ENCODE measurements at regions not wholly inside any gene's neighbourhood (a gene's known extent, or its start where the extent isn't known, plus 50 kb on each side); places are given as distances from the start of the nearest gene placed in this dataset.

DNA sequence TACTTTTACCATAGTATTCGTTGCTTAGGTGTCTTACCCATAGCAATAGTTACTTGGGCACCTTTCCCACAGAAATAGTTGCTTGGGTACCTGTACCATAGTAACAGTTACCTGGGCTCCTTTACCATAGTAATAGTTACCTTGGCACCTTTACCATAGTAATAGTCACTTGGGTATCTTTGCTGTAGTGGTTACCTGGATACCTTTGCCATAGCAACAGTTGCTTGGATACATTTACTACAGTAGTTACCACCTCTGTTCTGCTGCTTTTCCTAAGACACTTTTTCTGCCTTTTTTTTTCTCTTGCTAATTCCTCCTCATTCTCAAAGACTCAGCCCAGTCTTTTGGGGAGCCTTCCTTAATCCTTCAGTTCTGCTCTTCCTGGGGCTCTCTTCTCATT, 272.8 kb upstream of the PUDP start:
- Histone ChIP-seq H3F3A (ENCODE audit: control insufficient read depth, insufficient read depth) (no peaks in the 10 kb centered on the region), H3K4me3 (ENCODE audit: low read length) (no peak overlapping the region), H3K79me2 (ENCODE audit: control insufficient read depth, low read length) (no peaks in the 10 kb centered on the region), H3K27ac (ENCODE audit: low read depth, low read length) (no peak overlapping the region), H3K27me3 (ENCODE audit: control insufficient read depth, low read length) (no peaks in the 10 kb centered on the region), H3K4me2 (ENCODE audit: low read length) (no peak overlapping the region), H3K36me3 (ENCODE audit: control insufficient read depth, low read length) (no peaks in the 10 kb centered on the region), H3K4me1 (ENCODE audit: control insufficient read depth, low read length) (no peaks in the 10 kb centered on the region), H4K20me1 (ENCODE audit: control insufficient read depth, insufficient read depth, low read depth, low read length) (no peaks in the 10 kb centered on the region), H3K9me3 (ENCODE audit: control insufficient read depth, insufficient read depth, low read length) (no peaks in the 10 kb centered on the region), H3K9me2 (replicated peaks; ENCODE audit: control insufficient read depth, low read length) (no peaks in the 10 kb centered on the region)
- TF ChIP-seq EZH2phosphoT487 (IDR thresholded peaks at IDR 0.05; ENCODE audit: borderline replicate concordance, low read length) = no peak
- TF ChIP-seq, protein P1, sequence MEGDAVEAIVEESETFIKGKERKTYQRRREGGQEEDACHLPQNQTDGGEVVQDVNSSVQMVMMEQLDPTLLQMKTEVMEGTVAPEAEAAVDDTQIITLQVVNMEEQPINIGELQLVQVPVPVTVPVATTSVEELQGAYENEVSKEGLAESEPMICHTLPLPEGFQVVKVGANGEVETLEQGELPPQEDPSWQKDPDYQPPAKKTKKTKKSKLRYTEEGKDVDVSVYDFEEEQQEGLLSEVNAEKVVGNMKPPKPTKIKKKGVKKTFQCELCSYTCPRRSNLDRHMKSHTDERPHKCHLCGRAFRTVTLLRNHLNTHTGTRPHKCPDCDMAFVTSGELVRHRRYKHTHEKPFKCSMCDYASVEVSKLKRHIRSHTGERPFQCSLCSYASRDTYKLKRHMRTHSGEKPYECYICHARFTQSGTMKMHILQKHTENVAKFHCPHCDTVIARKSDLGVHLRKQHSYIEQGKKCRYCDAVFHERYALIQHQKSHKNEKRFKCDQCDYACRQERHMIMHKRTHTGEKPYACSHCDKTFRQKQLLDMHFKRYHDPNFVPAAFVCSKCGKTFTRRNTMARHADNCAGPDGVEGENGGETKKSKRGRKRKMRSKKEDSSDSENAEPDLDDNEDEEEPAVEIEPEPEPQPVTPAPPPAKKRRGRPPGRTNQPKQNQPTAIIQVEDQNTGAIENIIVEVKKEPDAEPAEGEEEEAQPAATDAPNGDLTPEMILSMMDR (IDR thresholded peaks at IDR 0.05; ENCODE audit: low read depth, low read length, poor library complexity, severe bottlenecking) = no peak

DNA sequence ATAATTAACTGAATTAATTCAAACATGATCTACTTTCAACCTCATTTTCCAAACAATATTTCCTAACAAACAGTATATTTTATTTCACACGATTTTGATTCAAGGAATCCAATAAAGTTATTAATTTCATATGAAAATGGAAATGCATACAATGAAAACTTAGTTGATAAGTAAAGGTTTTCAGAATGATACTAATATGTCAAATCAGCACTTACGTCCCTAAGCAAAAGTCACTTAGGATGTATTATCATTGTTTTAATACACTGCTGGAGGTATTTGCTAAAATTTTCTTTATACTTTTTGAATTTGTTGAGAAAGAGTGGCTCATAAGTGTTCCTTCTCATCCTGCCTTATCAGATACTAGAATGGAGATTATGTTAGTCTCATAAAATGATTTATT, 266.8 kb upstream of the PUDP start:
- no peak overlapping the region for H3K27ac ChIP-seq (ENCODE audit: low read depth, low read length)

DNA sequence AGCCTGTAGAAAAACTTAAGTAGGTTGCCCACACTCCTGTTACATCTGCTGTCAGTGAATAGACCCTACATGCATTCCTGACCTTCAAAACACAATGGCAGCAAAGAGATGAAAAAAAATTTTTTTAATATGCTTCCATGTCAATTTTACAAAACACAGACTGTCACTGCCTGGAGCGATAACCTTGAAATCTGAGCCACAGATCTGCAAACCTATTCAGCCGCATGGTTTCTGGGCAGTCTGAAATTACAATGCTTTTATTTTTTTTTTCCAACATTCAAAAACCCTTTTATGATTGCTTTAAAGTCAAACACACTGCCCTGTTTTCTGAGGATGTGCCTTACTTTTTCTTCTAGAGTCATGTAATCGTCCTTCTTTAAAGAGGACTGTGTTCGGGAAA, 264.9 kb upstream of the PUDP start:
- Histone ChIP-seq H4K20me1 (ENCODE audit: control insufficient read depth, insufficient read depth, low read depth, low read length) (no peaks in the 10 kb centered on the region), H3K4me1 (ENCODE audit: control insufficient read depth, low read length) (no peaks in the 10 kb centered on the region), H3K4me3 (ENCODE audit: low read length) (no peak overlapping the region), H3K9me3 (ENCODE audit: control insufficient read depth, insufficient read depth, low read length) (no peaks in the 10 kb centered on the region), H3K79me2 (ENCODE audit: control insufficient read depth, low read length) (no peaks in the 10 kb centered on the region), H3K36me3 (ENCODE audit: control insufficient read depth, low read length) (no peaks in the 10 kb centered on the region), H3K27ac (ENCODE audit: low read depth, low read length) (no peak overlapping the region), H3F3A (ENCODE audit: control insufficient read depth, insufficient read depth) (no peaks in the 10 kb centered on the region), H3K27me3 (ENCODE audit: control insufficient read depth, low read length) (no peaks in the 10 kb centered on the region), H3K4me2 (ENCODE audit: low read length) (no peak overlapping the region), H3K9me2 (replicated peaks; ENCODE audit: control insufficient read depth, low read length) (no peaks in the 10 kb centered on the region)
- no peak for TF ChIP-seq EZH2phosphoT487 (IDR thresholded peaks at IDR 0.05; ENCODE audit: borderline replicate concordance, low read length)
- TF ChIP-seq, protein P1 (IDR thresholded peaks at IDR 0.05; ENCODE audit: low read depth, low read length, poor library complexity, severe bottlenecking) = no peak

More for the DNA sequence above, 266.8 kb upstream of the PUDP start:
- H3K9me2 ChIP-seq (replicated peaks; ENCODE audit: control insufficient read depth, low read length) = no peaks in the 10 kb centered on the region
- no peak for TF ChIP-seq EZH2phosphoT487 (IDR thresholded peaks at IDR 0.05; ENCODE audit: borderline replicate concordance, low read length)
- TF ChIP-seq, protein P1 (IDR thresholded peaks at IDR 0.05; ENCODE audit: low read depth, low read length, poor library complexity, severe bottlenecking) = no peak
- H4K20me1 ChIP-seq (ENCODE audit: control insufficient read depth, insufficient read depth, low read depth, low read length) = no peaks in the 10 kb centered on the region
- no peaks in the 10 kb centered on the region for H3K79me2 ChIP-seq (ENCODE audit: control insufficient read depth, low read length)
- no peaks in the 10 kb centered on the region for H3F3A ChIP-seq (ENCODE audit: control insufficient read depth, insufficient read depth)
- H3K4me1 ChIP-seq (ENCODE audit: control insufficient read depth, low read length) = no peaks in the 10 kb centered on the region
- H3K4me2 ChIP-seq (ENCODE audit: low read length) = no peak overlapping the region
- no peak overlapping the region for H3K4me3 ChIP-seq (ENCODE audit: low read length)
- no peaks in the 10 kb centered on the region for H3K27me3 ChIP-seq (ENCODE audit: control insufficient read depth, low read length)
- no peaks in the 10 kb centered on the region for H3K9me3 ChIP-seq (ENCODE audit: control insufficient read depth, insufficient read depth, low read length)
- no peaks in the 10 kb centered on the region for H3K36me3 ChIP-seq (ENCODE audit: control insufficient read depth, low read length)

DNA sequence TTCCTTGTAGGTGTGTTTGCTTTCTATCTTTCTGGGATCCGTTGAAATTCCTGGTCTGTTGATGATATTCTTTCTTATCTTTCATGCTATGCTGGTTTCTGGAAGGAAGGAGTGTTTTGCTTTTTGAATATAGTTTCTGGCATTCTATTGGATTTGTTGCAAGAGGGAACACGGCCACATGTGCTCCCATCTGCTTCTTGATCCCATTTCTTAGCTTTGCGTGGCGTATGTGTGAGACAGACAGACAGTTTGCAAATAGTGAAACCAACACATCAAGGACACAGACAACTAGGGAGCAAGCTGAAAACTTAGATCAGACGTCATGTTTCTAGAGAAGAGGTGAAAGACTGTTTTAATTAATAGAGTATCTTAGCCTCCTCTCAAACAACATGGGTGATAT, 261.9 kb upstream of the PUDP start:
- Histone ChIP-seq H3K4me2 (ENCODE audit: low read length) (no peak overlapping the region), H3K9me2 (replicated peaks; ENCODE audit: control insufficient read depth, low read length) (no peaks in the 10 kb centered on the region)
- TF ChIP-seq, protein P1 (IDR thresholded peaks at IDR 0.05; ENCODE audit: low read depth, low read length, poor library complexity, severe bottlenecking) = no peak
- no peak for TF ChIP-seq EZH2phosphoT487 (IDR thresholded peaks at IDR 0.05; ENCODE audit: borderline replicate concordance, low read length)

More for the DNA sequence above, 261.9 kb upstream of the PUDP start:
- no peaks in the 10 kb centered on the region for H4K20me1 ChIP-seq (ENCODE audit: control insufficient read depth, insufficient read depth, low read depth, low read length)
- H3K79me2 ChIP-seq (ENCODE audit: control insufficient read depth, low read length) = no peaks in the 10 kb centered on the region
- H3K4me3 ChIP-seq (ENCODE audit: low read length) = no peak overlapping the region
- no peak overlapping the region for H3K27ac ChIP-seq (ENCODE audit: low read depth, low read length)
- H3F3A ChIP-seq (ENCODE audit: control insufficient read depth, insufficient read depth) = no peaks in the 10 kb centered on the region
- H3K4me1 ChIP-seq (ENCODE audit: control insufficient read depth, low read length) = no peaks in the 10 kb centered on the region
- H3K9me3 ChIP-seq (ENCODE audit: control insufficient read depth, insufficient read depth, low read length) = no peaks in the 10 kb centered on the region
- H3K36me3 ChIP-seq (ENCODE audit: control insufficient read depth, low read length) = no peaks in the 10 kb centered on the region
- H3K27me3 ChIP-seq (ENCODE audit: control insufficient read depth, low read length) = no peaks in the 10 kb centered on the region

Measured in DOHH2 (cell line).